SIG-M5 treated with dmso at 0.1 percent for 504 hours (cell line): ENCODE measurements at regions not wholly inside any gene's neighbourhood (a gene's known extent, or its start where the extent isn't known, plus 50 kb on each side); places are given as distances from the start of the nearest gene placed in this dataset.

Source experiments
- DNase-seq: peaks from one replicate; lab custom pipeline; 2025; ENCODE audit not compliant: unreplicated experiment; lab: John Stamatoyannopoulos, UW

GRCh38 chr1:190540366-190540765 lies 62.7 kb upstream of the BRINP3 start:
- no peak for DNase-seq

GRCh38 chr1:190551638-190552037 lies 74.0 kb upstream of the BRINP3 start:
- DNase-seq, result no peak

DNA sequence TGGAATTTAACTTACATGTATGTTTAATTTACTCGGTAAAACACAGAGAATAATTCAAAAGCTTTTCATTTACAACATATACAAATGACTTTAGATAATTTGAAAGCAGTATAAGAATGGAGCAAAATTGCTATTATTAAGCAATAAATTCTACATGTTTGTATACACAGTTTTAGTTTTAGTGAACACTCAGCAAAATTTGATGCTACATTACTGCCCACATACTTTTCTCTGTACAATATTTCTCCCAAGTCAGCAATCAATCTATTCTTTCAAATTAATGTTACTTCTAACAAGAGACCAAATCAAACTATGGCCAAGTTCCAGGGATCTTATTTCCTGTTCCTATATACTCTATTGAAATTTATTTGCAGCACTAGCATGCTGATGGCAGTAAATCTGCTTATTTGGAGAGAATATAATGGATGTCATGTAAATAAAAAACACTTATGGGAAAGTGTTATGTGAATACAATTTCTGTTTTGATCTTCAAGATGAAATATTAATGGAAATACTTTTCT lies 82.6 kb upstream of the BRINP3 start:
- no peak for DNase-seq

- no peak for DNase-seq
Measured at GRCh38 chr1:190563230-190563629, 85.6 kb upstream of the BRINP3 start.

DNA sequence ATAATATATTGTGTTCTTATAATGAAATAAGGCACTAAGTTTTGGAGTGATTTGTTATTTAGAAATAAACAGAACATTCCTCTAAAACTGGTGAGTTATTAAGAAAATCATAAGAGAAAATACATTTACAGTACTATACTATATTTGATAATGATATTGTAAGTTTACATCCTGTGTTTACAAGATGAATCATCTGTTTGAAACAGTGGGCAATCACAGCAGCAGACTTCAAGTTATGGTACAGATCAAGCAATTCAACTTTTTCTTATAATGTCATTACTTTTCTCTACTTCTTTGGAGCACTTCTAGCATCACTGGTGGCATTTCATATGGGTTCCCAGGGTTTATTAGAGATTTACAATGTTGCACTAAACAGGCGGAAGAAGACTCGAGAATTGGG lies 86.5 kb upstream of the BRINP3 start:
- DNase-seq, result no peak

GRCh38 chr1:190578017-190578416 lies 100.4 kb upstream of the BRINP3 start:
- DNase-seq, result no peak

DNA sequence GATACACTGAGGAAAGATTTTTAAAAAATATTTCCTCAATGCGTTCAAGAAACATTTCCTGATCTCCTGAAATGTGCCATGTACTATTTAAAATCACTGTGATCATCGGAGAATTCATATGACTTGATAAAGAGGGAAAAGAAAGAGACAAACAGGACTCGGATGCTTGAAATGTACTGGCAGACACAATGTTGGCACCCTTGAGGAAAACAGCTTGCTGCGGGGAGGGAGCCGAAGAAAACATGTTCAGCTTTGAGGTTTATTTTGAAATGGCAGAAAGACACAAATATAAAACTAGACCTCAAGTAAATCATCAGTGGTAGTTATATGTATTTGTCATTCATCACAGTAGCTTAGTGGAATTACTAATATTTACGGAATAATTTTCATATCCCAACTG lies 100.9 kb upstream of the BRINP3 start:
- DNase-seq, result no peak

GRCh38 chr1:190579552-190580193 lies 102.0 kb upstream of the BRINP3 start:
- no peak for DNase-seq

GRCh38 chr1:190583862-190584261 lies 106.2 kb upstream of the BRINP3 start:
- no peak for DNase-seq

GRCh38 chr1:190588424-190588823 lies 110.8 kb upstream of the BRINP3 start:
- no peak for DNase-seq

- no peak for DNase-seq
Measured at GRCh38 chr1:190595438-190595837, 117.8 kb upstream of the BRINP3 start.

DNA sequence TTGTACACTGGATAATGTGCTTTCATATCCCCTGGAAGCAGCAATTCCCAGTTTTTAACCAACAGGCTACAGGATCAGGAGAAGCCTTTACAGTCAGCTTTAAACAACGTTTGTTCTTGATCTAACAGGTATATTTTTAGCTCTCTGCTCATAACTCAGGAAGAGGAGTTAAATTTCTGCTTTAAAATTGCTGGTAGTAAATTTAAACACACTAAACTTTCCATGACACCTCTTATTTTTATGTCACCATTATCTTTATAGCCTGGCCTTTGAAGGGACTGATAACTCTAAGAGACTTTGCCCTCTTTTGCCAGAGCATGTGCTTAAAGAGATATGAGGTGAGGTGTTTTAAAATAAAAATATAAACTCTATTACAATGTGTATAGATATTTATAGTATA lies 119.6 kb upstream of the BRINP3 start:
- no peak for DNase-seq

DNA sequence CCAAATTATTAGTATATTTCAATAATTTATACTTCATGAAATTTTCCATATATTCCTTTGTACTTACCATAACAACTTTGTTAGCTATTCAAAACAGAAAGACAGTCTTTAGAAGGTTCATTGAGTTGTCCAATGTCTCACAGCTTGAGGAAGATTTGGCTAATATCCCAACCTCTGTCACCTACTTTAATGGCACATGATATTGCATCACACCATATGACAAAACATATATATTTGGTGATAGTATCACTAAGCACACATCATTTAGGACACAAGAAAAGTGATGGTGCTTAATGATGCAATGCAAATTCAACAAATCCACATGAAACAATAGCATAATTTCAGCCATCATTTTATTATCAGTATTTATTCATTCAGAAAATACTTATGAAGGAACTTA lies 122.0 kb upstream of the BRINP3 start:
- no peak for DNase-seq

DNA sequence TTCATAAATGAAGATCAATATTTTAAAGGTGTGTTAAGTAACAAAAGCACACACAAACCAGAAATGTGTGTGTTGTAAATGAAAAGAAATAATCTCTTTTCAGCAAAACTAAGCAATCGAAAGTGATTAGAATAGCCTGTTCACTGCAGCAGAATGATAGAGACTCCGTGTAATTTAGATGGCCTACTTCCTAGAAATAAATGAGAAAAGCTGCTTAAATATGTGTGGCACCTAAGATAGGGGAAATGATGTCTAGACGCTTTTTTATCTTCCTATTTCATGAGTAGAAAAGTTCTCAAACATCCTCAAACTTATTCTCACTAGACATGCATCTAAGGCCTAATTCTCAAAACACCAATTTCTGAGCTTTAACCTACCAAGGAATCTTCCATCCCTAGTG lies 124.7 kb upstream of the BRINP3 start:
- DNase-seq, result no peak

- DNase-seq, result no peak
Measured at GRCh38 chr1:190608282-190608681, 130.6 kb upstream of the BRINP3 start.

GRCh38 chr1:190615818-190616217 lies 138.2 kb upstream of the BRINP3 start:
- no peak for DNase-seq

DNA sequence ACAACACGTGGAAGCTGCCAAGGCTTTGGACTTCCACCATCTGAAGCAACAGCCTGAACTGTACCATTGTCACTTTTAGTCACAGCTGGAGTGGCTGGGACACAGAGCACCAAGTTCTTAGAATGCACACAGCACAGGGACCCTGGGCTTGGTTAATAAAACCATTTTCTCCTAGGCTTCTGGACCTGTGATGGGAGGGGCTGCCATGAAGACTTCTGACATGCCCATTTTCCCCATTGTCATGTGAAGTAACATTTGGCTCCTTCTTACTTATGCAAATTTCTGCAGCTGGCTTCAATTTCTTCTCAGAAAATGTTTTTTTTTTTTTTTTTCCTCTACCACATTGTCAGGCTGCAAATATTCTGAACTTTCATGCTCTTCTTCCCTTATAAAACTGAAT lies 138.6 kb upstream of the BRINP3 start:
- DNase-seq, result no peak

DNA sequence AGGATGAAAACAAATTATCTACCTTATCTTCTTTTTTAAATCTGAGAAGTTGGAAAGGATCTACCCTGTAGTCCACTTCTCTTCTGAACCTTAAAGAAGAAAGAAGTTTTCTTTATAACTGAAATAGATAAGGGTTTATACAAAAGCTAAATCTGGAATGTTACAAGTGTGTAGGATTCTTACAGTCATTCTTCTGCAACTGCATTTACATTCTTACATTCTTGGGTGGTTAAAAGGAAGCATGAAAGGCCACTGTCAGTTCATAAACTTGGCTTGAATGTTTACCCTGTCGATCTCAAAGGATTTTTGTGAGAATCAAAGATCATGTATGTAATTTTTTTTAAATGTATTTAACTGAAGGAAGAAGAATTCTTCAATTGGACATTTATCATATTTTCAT lies 142.1 kb upstream of the BRINP3 start:
- no peak for DNase-seq

GRCh38 chr1:190633488-190633887 lies 155.8 kb upstream of the BRINP3 start:
- no peak for DNase-seq

DNA sequence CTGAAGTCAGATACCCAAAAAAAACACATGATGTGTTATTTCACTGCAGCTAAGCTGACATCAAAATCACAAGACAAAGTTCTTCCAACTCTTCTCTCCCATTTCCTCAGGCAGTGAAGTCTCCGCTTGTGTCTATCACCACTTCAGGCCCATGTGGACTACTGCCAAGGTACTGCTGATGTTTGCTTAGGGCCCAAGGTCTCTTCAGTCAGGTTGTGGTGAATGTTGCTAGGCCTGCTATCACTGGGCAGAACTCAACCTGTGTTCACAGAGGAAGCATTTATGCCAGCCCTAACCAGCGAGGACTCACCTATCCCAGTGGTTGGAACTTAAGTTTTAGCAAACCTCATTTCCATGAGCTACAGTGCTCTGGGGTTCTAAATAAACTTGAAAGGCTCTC lies 156.5 kb upstream of the BRINP3 start:
- DNase-seq, result no peak

DNA sequence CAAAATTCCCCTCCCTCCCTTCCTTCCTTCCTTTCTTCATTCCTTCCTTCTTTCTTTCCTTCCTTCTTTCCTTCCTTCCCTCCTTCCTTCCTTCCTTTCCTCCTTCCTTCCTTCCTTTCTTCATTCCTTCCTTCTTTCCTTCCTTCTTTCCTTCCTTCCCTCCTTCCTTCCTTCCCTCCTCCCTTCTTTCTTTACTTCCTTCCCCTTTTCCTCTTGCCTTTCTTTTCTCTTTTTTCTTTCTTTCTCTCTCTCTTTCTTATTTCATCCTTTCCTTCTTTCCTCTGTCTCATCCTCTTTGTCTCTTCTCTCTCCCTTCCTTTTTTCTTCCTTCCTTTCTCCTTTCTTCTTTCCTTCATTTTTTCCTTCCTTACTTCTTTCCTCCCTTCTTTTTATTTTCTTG lies 171.9 kb upstream of the BRINP3 start:
- DNase-seq, result no peak

- no peak for DNase-seq
Measured at GRCh38 chr1:190658907-190659306, 181.2 kb upstream of the BRINP3 start.

DNA sequence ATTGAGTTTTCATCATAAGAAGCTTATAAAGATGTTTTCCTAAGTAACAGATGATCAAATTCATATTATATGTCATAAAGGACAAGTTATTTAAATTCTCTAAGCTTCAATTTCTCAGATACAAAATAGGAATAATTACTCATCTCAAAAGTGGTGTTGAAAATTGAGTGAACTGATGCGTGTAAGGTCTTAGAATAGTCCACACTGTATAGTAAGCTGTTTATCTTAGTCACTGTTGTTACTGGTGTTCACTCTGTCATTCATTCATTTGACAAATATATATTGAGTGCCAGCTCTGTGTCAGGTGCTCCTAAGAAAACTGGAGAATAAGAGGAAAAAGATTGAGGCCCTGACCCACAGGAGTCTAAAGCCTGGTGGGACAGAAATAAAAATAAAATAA lies 186.3 kb upstream of the BRINP3 start:
- DNase-seq, result no peak
